ENCODE measurements at regions not wholly inside any gene's neighbourhood (a gene's known extent, or its start where the extent isn't known, plus 50 kb on each side); places are given as distances from the start of the nearest gene placed in this dataset.

GRCh38 chr11:96863520-96863919 is 473.7 kb downstream of the JRKL start:
- Histone ChIP-seq H3K36me3 (replicated peaks in 1 of 2; ENCODE audit: control insufficient read depth in 1 of 2, insufficient read depth in 2 of 2, low read length in 2 of 2) (no peaks in the 10 kb centered on the region), H3K9ac (ENCODE audit: insufficient read depth, low read length, poor library complexity, severe bottlenecking) (no peak overlapping the region), H3K79me2 (ENCODE audit: insufficient read depth, low read length) (no peaks in the 10 kb centered on the region), H3K4me1 (ENCODE audit: control insufficient read depth in 1 of 2, insufficient read depth in 2 of 2, low read length in 2 of 2) (no peaks in the 10 kb centered on the region), H4K20me1 (ENCODE audit: insufficient read depth, low read length) (no peaks in the 10 kb centered on the region), H3K27ac (ENCODE audit: low read depth in 1 of 2, low read length in 2 of 2) (no peak overlapping the region), H3K9me3 (replicated peaks in 1 of 2; ENCODE audit: control insufficient read depth in 1 of 2, insufficient read depth in 1 of 2, low read length in 2 of 2) (peaks cover 9 to 31% of the 10 kb centered on the region in 2 donors), H2AFZ (ENCODE audit: insufficient read depth, low read depth, low read length, poor library complexity, severe bottlenecking) (no peak overlapping the region), H3K4me2 (replicated peaks; ENCODE audit: extremely low read depth, low read length, poor library complexity, severe bottlenecking) (no peak overlapping the region), H3K4me3 (replicated peaks in 1 of 3; ENCODE audit: low read depth in 2 of 3, low read length in 3 of 3) (no peak overlapping the region), H3K27me3 (ENCODE audit: control insufficient read depth in 2 of 2, insufficient read depth in 2 of 2, low read length in 2 of 2) (no peaks in the 10 kb centered on the region)
- intact Hi-C loops (cut with micrococcal nuclease): no loop called here
- H3K9me3 Mint-ChIP-seq: peaks cover 0 to 15% (median 2%) of the 10 kb centered on the region in 7 donors
- no peak overlapping the region for H3K4me3 Mint-ChIP-seq
- H3K36me3 Mint-ChIP-seq: no peaks in the 10 kb centered on the region
- TF ChIP-seq CTCF (IDR thresholded peaks at IDR 0.05): no peak
- peaks cover 0 to 1% (median 0%) of the 10 kb centered on the region in 3 donors for H3K27me3 Mint-ChIP-seq (ENCODE audit: low read depth in 3 of 3)
- H3K27ac Mint-ChIP-seq: no peak overlapping the region
- 87% methylated on average over 3 of the region's 3 CpGs for WGBS (ENCODE audit: insufficient coverage)
- no peak for DNase-seq
- no peaks in the 10 kb centered on the region for H3K4me1 Mint-ChIP-seq

GRCh38 chr11:96865020-96865419 is 475.2 kb downstream of the JRKL start:
- intact Hi-C loops (cut with micrococcal nuclease): no loop called here
- Histone ChIP-seq H4K20me1 (ENCODE audit: insufficient read depth, low read length) (no peaks in the 10 kb centered on the region), H3K9me3 (replicated peaks in 1 of 2; ENCODE audit: control insufficient read depth in 1 of 2, insufficient read depth in 1 of 2, low read length in 2 of 2) (peaks cover 17 to 46% of the 10 kb centered on the region in 2 donors), H3K27me3 (ENCODE audit: control insufficient read depth in 2 of 2, insufficient read depth in 2 of 2, low read length in 2 of 2) (no peaks in the 10 kb centered on the region), H3K4me1 (ENCODE audit: control insufficient read depth in 1 of 2, insufficient read depth in 2 of 2, low read length in 2 of 2) (no peaks in the 10 kb centered on the region), H3K27ac (ENCODE audit: low read depth in 1 of 2, low read length in 2 of 2) (no peak overlapping the region), H2AFZ (ENCODE audit: insufficient read depth, low read depth, low read length, poor library complexity, severe bottlenecking) (no peak overlapping the region), H3K9ac (ENCODE audit: insufficient read depth, low read length, poor library complexity, severe bottlenecking) (no peak overlapping the region), H3K4me2 (replicated peaks; ENCODE audit: extremely low read depth, low read length, poor library complexity, severe bottlenecking) (no peak overlapping the region), H3K79me2 (ENCODE audit: insufficient read depth, low read length) (no peaks in the 10 kb centered on the region), H3K36me3 (replicated peaks in 1 of 2; ENCODE audit: control insufficient read depth in 1 of 2, insufficient read depth in 2 of 2, low read length in 2 of 2) (no peaks in the 10 kb centered on the region), H3K4me3 (replicated peaks in 1 of 3; ENCODE audit: low read depth in 2 of 3, low read length in 3 of 3) (no peak overlapping the region)
- WGBS (ENCODE audit: insufficient coverage): no CpG with 5 or more reads among the region's 2 CpGs
- Mint-ChIP-seq H3K4me3 (no peak overlapping the region), H3K9me3 (peaks cover 0 to 20% (median 5%) of the 10 kb centered on the region in 7 donors), H3K4me1 (no peaks in the 10 kb centered on the region), H3K27me3 (ENCODE audit: low read depth in 3 of 3) (peaks cover 0 to 1% (median 0%) of the 10 kb centered on the region in 3 donors), H3K36me3 (no peaks in the 10 kb centered on the region), H3K27ac (no peak overlapping the region)
- no peak for DNase-seq
- no peak for TF ChIP-seq CTCF (IDR thresholded peaks at IDR 0.05)

Data from CD14-positive monocyte (primary cell).